Neural cell (in vitro differentiated cells): ENCODE measurements at regions not wholly inside any gene's neighbourhood (a gene's known extent, or its start where the extent isn't known, plus 50 kb on each side); places are given as distances from the start of the nearest gene placed in this dataset.

Experiments used
- CTCF ChIP-seq: fragments of 450-650 bp; IDR thresholded peaks from 2 replicates; pipeline ENCODE4 v1.5.1; 2014; ENCODE audit warnings: antibody characterized with exemption, mild to moderate bottlenecking, moderate library complexity; ENCODE audit not compliant: poor library complexity, severe bottlenecking
- EP300 ChIP-seq: fragments of 450-650 bp; conservative IDR thresholded peaks from 2 replicates; pipeline ENCODE4 v1.6.1; 2014; ENCODE audit warnings: antibody characterized with exemption, mild to moderate bottlenecking, moderate library complexity; ENCODE audit not compliant: poor library complexity, severe bottlenecking
- RAD21 ChIP-seq: fragments of 450-650 bp; conservative IDR thresholded peaks from 2 replicates; pipeline ENCODE4 v1.6.1; 2014; ENCODE audit warnings: antibody characterized with exemption, mild to moderate bottlenecking, moderate library complexity

- TF ChIP-seq CTCF (no peak), EP300 (no peak), RAD21 (no peak)
These were observed 141.2 kb downstream of the USP31 start for GRCh38 chr16:23008041-23008440.
